ENCODE measurements at regions not wholly inside any gene's neighbourhood (a gene's known extent, or its start where the extent isn't known, plus 50 kb on each side); places are given as distances from the start of the nearest gene placed in this dataset.

DNA sequence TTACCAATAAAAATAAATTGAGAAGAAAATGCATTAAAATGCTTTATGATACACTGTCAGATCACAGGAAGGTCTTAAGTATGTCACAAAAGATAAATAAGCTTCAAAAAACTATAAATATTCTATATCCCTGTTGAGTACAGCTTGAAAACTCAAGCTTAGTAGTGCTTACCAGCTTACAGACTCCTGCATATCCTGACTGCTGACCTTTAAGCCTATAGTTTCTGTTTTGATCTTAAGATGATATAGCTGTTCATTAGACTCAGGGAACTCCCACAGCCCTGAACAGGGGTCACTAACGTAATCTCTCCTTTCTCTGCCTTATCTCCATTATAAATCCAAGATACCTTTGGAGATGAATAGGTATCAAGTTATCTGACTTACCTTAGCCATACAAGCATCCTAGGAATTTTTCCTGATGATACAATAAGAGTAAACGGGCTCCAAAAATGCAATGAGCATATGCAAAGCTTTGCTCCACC is 93.7 kb upstream of the RBBP8 start:
- ATAC-seq (no peak), FAIRE-seq (no peak), DNase-seq (no peak)
- Histone ChIP-seq H3K27ac (no peak overlapping the region), H3K36me3 (no peaks in the 10 kb centered on the region), H3K9me3 (no peaks in the 10 kb centered on the region), H3K4me1 (no peaks in the 10 kb centered on the region), H3K4me3 (no peak overlapping the region), H3K27me3 (no peaks in the 10 kb centered on the region)
- intact Hi-C loops (cut with DNase I): loop anchor here in 1 of 3 donors (10.0 kb wide), 1 partner anchor 145 kb away; no protein-coding TSS in a partner anchor
- 69 to 76% methylated on average over 2 of the region's 2 CpGs for WGBS, 2 donors
- TF ChIP-seq, protein P1, sequence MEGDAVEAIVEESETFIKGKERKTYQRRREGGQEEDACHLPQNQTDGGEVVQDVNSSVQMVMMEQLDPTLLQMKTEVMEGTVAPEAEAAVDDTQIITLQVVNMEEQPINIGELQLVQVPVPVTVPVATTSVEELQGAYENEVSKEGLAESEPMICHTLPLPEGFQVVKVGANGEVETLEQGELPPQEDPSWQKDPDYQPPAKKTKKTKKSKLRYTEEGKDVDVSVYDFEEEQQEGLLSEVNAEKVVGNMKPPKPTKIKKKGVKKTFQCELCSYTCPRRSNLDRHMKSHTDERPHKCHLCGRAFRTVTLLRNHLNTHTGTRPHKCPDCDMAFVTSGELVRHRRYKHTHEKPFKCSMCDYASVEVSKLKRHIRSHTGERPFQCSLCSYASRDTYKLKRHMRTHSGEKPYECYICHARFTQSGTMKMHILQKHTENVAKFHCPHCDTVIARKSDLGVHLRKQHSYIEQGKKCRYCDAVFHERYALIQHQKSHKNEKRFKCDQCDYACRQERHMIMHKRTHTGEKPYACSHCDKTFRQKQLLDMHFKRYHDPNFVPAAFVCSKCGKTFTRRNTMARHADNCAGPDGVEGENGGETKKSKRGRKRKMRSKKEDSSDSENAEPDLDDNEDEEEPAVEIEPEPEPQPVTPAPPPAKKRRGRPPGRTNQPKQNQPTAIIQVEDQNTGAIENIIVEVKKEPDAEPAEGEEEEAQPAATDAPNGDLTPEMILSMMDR (IDR thresholded peaks at IDR 0.05): no peak

DNA sequence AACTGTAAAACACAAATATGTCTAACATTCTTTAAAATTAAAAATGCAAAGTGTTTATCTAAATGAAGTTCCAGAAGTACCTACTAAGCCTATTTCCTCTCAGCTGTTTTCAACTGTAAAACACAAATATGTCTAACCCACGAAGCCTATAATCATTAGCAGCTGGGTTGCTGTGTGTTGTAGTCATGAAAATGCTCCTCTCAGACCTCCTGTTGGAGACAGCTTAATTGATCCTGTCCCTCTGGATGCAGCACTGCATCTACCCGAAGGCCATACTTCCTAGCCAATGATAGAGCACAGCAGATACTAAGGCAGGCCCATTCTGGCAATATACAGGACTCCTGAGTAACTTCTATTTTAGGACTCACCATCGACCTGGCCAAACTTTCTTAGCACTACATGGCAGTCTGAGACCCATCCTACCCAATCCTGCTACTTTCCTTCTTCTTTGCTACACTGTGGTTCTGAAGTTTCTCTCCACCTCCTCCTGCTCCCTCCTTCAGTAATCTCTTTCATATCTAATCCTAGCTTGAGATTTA is 92.5 kb upstream of the RBBP8 start:
- no peaks in the 10 kb centered on the region for H3K4me1 ChIP-seq
- no peak for FAIRE-seq
- intact Hi-C loops (cut with DNase I): no loop called here
- TF ChIP-seq, protein P1 (IDR thresholded peaks at IDR 0.05): no peak
- H3K27ac ChIP-seq: no peak overlapping the region
- no peak overlapping the region for H3K4me3 ChIP-seq
- no peaks in the 10 kb centered on the region for H3K27me3 ChIP-seq
- H3K36me3 ChIP-seq: no peaks in the 10 kb centered on the region
- ATAC-seq: no peak
- no peaks in the 10 kb centered on the region for H3K9me3 ChIP-seq
- no peak for DNase-seq
- 72 to 76% methylated on average over 3 of the region's 3 CpGs for WGBS, 2 donors

DNA sequence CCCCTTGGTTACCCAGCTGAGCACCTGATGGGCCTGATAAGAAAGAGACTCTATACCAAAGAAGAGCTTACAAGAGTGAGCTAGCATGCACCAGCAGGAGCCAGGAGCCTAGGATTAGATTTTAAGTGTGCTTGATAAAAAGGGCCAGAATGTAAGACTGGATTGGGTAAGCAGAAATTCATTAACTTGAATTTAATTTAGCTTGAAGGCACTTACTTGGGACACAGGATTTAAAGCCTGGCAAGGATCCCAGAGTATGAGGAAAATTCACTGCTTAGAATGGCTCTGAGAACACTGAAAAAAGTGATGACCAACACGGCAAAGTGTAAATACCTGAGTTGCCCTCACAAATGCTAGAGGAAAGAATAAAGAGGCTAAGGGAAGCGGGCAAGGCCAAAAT is 91.3 kb upstream of the RBBP8 start:
- intact Hi-C loops (cut with DNase I): no loop called here
- DNase-seq: no peak
- 65 to 69% methylated on average over 2 of the region's 2 CpGs for WGBS, 2 donors
- H3K4me1 ChIP-seq: peaks cover 6 to 10% (median 8%) of the 10 kb centered on the region in 3 donors
- TF ChIP-seq, protein P1 (IDR thresholded peaks at IDR 0.05): no peak
- no peaks in the 10 kb centered on the region for H3K27me3 ChIP-seq
- ATAC-seq: no peak
- no peaks in the 10 kb centered on the region for H3K9me3 ChIP-seq
- H3K36me3 ChIP-seq: no peaks in the 10 kb centered on the region
- H3K4me3 ChIP-seq: no peak overlapping the region
- no peak for FAIRE-seq
- H3K27ac ChIP-seq: no peak overlapping the region

DNA sequence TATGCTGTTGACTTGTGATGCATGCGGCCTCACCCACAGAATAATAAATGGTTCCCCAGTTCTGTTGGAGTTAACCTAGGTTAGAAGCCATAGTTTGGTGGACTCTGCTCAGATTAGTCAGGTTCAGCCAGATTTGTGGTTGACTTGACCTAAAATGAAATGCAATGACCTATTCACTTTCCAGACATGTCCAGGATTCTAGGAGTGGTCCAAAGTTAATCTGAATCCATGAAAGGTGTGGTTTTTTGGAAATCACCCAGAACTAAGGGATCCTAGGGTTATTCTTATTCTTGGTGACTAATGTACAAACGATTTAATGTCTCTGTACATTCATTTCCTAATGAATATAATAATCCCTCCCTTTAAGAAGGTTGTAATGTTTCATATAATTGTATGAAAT is 88.9 kb upstream of the RBBP8 start:
- H3K27ac ChIP-seq: no peak overlapping the region
- intact Hi-C loops (cut with DNase I): no loop called here
- DNase-seq: no peak
- H3K4me1 ChIP-seq: peaks cover 8 to 27% (median 13%) of the 10 kb centered on the region in 3 donors
- no peak for ATAC-seq
- TF ChIP-seq, protein P1 (IDR thresholded peaks at IDR 0.05): no peak
- 58 to 77% methylated on average over 2 of the region's 2 CpGs for WGBS, 2 donors
- FAIRE-seq: no peak
- no peaks in the 10 kb centered on the region for H3K27me3 ChIP-seq
- H3K4me3 ChIP-seq: no peak overlapping the region
- H3K36me3 ChIP-seq: no peaks in the 10 kb centered on the region
- no peaks in the 10 kb centered on the region for H3K9me3 ChIP-seq

DNA sequence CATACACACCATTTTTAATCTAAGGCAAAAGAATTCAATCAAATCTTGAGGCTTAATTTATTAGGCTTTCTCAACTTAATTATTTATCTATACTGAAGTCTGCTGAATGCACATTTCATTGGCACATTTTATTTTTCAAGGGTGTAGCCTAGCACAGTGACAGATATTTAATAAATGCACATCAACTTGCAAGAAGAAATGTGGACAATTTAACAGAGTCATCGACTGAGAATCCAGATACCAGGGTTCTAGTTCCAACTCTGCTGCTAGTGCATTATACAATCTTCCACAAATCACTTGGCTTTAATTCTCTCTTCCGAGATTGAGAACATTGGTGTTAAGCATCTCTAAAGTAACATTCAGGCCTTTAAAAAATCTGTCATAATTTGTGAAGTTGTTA is 88.5 kb upstream of the RBBP8 start:
- intact Hi-C loops (cut with DNase I): no loop called here
- Histone ChIP-seq H3K4me3 (no peak overlapping the region), H3K4me1 (peaks cover 8 to 27% (median 13%) of the 10 kb centered on the region in 3 donors), H3K27me3 (no peaks in the 10 kb centered on the region), H3K27ac (no peak overlapping the region), H3K9me3 (no peaks in the 10 kb centered on the region), H3K36me3 (no peaks in the 10 kb centered on the region)
- FAIRE-seq: no peak
- no peak for ATAC-seq
- 61 to 78% methylated on average over 2 of the region's 2 CpGs for WGBS, 2 donors
- TF ChIP-seq, protein P1 (IDR thresholded peaks at IDR 0.05): no peak
- no peak for DNase-seq
